H1 (cell line): ENCODE measurements at regions not wholly inside any gene's neighbourhood (a gene's known extent, or its start where the extent isn't known, plus 50 kb on each side); places are given as distances from the start of the nearest gene placed in this dataset.

Source experiments
- KDM1A ChIP-seq: fragments of 200-600, 300-600 bp; sonication (generic); IDR thresholded peaks from 2 replicates; pipeline ENCODE4 v1.7.1; 2016; ENCODE audit warnings: mild to moderate bottlenecking, low read length, borderline replicate concordance
- RBBP5 ChIP-seq: IDR thresholded peaks from 2 replicates; pipeline ENCODE4 v1.7.1; 2012; ENCODE audit warnings: low read depth, mild to moderate bottlenecking, inconsistent platforms, low read length, moderate library complexity, borderline replicate concordance
- TF ChIP-seq, protein P1 (sequence below), 3 experiments: IDR thresholded peaks; 1 replicate in 2 of 3; 2 replicates in 1 of 3; pipeline versions ENCODE4 v1.5.1 to v1.6.1; 2011; ENCODE audit warnings: low read length in 3 of 3, mild to moderate bottlenecking in 3 of 3, inconsistent platforms in 2 of 3, low read depth in 1 of 3, moderate library complexity in 1 of 3; ENCODE audit not compliant: insufficient read depth in 1 of 3; ENCODE audit errors: control extremely low read depth in 1 of 3

DNA sequence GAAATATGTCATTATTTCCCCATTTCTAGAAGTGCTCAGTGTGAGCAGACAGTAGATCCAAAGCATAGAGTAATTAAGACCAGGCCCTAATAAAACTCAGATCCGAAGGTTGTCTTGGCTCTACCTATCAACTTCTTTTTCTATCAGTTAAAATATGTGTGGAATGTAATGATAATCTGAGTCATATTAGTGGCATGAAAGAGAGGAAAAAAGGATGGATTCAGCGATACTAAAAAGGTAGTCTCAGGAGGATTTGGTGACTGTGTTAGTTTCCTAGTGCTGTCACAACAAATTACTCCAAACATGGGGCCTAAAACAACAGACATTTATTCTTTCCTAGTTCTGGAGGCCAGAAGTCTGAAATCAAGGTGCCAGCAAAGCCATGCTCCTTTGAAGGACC is 103.7 kb upstream of the NABP1 start:
- TF ChIP-seq KDM1A (no peak), RBBP5 (no peak)
- TF ChIP-seq, protein P1, sequence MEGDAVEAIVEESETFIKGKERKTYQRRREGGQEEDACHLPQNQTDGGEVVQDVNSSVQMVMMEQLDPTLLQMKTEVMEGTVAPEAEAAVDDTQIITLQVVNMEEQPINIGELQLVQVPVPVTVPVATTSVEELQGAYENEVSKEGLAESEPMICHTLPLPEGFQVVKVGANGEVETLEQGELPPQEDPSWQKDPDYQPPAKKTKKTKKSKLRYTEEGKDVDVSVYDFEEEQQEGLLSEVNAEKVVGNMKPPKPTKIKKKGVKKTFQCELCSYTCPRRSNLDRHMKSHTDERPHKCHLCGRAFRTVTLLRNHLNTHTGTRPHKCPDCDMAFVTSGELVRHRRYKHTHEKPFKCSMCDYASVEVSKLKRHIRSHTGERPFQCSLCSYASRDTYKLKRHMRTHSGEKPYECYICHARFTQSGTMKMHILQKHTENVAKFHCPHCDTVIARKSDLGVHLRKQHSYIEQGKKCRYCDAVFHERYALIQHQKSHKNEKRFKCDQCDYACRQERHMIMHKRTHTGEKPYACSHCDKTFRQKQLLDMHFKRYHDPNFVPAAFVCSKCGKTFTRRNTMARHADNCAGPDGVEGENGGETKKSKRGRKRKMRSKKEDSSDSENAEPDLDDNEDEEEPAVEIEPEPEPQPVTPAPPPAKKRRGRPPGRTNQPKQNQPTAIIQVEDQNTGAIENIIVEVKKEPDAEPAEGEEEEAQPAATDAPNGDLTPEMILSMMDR (IDR thresholded peaks at IDR 0.05; ENCODE audit: control extremely low read depth in 1 of 3, insufficient read depth in 1 of 3, low read depth in 1 of 3, low read length in 3 of 3) = no peak
